ENCODE measurements at regions not wholly inside any gene's neighbourhood (a gene's known extent, or its start where the extent isn't known, plus 50 kb on each side); places are given as distances from the start of the nearest gene placed in this dataset.

DNA sequence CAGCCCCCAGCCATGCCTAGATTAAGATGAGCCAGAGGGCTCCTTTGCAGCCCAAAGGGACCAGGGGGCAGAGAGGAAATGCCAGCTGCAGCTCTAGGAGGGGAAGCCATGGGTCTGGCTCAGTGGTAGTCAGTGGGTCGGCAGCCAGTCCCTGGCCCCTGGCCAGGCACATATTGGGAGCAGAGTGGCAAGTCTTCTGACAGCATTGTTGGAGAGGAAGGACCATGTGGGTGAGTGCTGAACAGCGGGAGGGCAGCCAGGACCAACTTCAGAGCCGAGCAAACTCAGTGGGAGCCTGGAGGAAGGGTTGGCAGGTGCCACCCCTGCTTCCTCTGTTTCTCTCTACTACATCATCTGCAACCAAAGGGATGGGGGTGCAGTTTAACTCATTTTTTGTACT lies 140.5 kb upstream of the PELI1 start:
- no peak overlapping the region for H2AFZ ChIP-seq (ENCODE audit: insufficient read depth, low read depth, low read length, poor library complexity, severe bottlenecking)
- Mint-ChIP-seq H3K4me1 (peaks cover 3% of the 10 kb centered on the region), H3K4me3 (no peak overlapping the region), H3K36me3 (peaks cover 4 to 12% of the 10 kb centered on the region in 2 donors), H3K27me3 (ENCODE audit: low read depth in 3 of 3) (peaks cover 3 to 5% (median 3%) of the 10 kb centered on the region in 3 donors), H3K27ac (peak overlapping the region in 1 of 7 donors; percentile 51), H3K9me3 (peaks cover 0 to 3% (median 0%) of the 10 kb centered on the region in 7 donors)
- H3K4me3 ChIP-seq (replicated peaks in 1 of 3; ENCODE audit: low read depth in 2 of 3, low read length in 3 of 3) = no peak overlapping the region
- H3K4me2 ChIP-seq (replicated peaks; ENCODE audit: extremely low read depth, low read length, poor library complexity, severe bottlenecking) = no peak overlapping the region
- no peak for DNase-seq
- TF ChIP-seq, protein P1, sequence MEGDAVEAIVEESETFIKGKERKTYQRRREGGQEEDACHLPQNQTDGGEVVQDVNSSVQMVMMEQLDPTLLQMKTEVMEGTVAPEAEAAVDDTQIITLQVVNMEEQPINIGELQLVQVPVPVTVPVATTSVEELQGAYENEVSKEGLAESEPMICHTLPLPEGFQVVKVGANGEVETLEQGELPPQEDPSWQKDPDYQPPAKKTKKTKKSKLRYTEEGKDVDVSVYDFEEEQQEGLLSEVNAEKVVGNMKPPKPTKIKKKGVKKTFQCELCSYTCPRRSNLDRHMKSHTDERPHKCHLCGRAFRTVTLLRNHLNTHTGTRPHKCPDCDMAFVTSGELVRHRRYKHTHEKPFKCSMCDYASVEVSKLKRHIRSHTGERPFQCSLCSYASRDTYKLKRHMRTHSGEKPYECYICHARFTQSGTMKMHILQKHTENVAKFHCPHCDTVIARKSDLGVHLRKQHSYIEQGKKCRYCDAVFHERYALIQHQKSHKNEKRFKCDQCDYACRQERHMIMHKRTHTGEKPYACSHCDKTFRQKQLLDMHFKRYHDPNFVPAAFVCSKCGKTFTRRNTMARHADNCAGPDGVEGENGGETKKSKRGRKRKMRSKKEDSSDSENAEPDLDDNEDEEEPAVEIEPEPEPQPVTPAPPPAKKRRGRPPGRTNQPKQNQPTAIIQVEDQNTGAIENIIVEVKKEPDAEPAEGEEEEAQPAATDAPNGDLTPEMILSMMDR (IDR thresholded peaks at IDR 0.05) = no peak
- H4K20me1 ChIP-seq (ENCODE audit: insufficient read depth, low read length) = no peaks in the 10 kb centered on the region
- H3K79me2 ChIP-seq (ENCODE audit: insufficient read depth, low read length) = no peaks in the 10 kb centered on the region
- 80% methylated on average over 1 of the region's 3 CpGs for WGBS (ENCODE audit: insufficient coverage)
- no peaks in the 10 kb centered on the region for H3K27me3 ChIP-seq (ENCODE audit: control insufficient read depth in 2 of 2, insufficient read depth in 2 of 2, low read length in 2 of 2)
- intact Hi-C loops (cut with micrococcal nuclease) = loop anchor here in 1 of 2 donors (10.0 kb wide), 1 partner anchor 60 kb away; no protein-coding TSS in a partner anchor
- H3K4me1 ChIP-seq (ENCODE audit: control insufficient read depth in 1 of 2, insufficient read depth in 2 of 2, low read length in 2 of 2) = peaks cover 20 to 24% of the 10 kb centered on the region in 2 donors
- H3K36me3 ChIP-seq (replicated peaks in 1 of 2; ENCODE audit: control insufficient read depth in 1 of 2, insufficient read depth in 2 of 2, low read length in 2 of 2) = no peaks in the 10 kb centered on the region
- no peak overlapping the region for H3K9ac ChIP-seq (ENCODE audit: insufficient read depth, low read length, poor library complexity, severe bottlenecking)
- no peak overlapping the region for H3K27ac ChIP-seq (ENCODE audit: low read depth in 1 of 2, low read length in 2 of 2)
- no peaks in the 10 kb centered on the region for H3K9me3 ChIP-seq (replicated peaks in 1 of 2; ENCODE audit: control insufficient read depth in 1 of 2, insufficient read depth in 1 of 2, low read length in 2 of 2)

DNA sequence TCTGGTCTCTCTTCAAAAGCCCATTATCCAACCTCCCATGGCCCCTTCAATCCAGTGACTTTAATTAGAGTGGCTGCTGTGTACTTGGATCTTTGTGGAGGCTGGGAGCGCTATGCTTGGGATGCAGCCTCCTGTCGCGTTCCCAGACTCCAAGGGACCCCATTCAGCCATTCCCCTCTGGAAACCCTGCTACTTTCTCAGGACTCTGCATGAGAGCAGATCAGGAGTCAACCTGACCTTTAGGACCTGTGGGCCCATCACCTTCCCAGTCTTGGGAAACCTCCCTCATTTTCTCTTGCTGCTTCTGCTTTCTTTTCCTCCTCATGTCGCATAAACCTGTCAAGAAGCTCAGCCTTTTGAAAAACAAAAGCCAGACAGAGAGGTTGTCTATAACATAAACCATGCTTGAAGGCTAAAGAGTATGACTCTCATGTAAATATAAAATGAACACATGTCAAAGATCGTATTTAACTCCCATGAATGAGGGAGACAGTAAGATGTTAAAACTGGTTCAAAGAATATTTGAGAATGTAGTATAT lies 143.1 kb upstream of the PELI1 start:
- H3K4me1 ChIP-seq (ENCODE audit: control insufficient read depth in 1 of 2, insufficient read depth in 2 of 2, low read length in 2 of 2) = peaks cover 20 to 23% of the 10 kb centered on the region in 2 donors
- peak overlapping the region in 1 of 7 donors; percentile 39 for H3K27ac Mint-ChIP-seq
- intact Hi-C loops (cut with micrococcal nuclease) = loop anchor here in 1 of 2 donors (10.0 kb wide), 1 partner anchor 62 kb away; no protein-coding TSS in a partner anchor

More for the DNA sequence above, 143.1 kb upstream of the PELI1 start:
- Mint-ChIP-seq H3K36me3 (peaks cover 0 to 17% of the 10 kb centered on the region in 2 donors), H3K27me3 (ENCODE audit: low read depth in 3 of 3) (peaks cover 4 to 6% (median 5%) of the 10 kb centered on the region in 3 donors), H3K4me3 (no peak overlapping the region), H3K4me1 (peaks cover 2% of the 10 kb centered on the region), H3K9me3 (peaks cover 0 to 3% (median 0%) of the 10 kb centered on the region in 7 donors)
- Histone ChIP-seq H3K27ac (ENCODE audit: low read depth in 1 of 2, low read length in 2 of 2) (no peak overlapping the region), H3K4me3 (replicated peaks in 1 of 3; ENCODE audit: low read depth in 2 of 3, low read length in 3 of 3) (no peak overlapping the region), H3K27me3 (ENCODE audit: control insufficient read depth in 2 of 2, insufficient read depth in 2 of 2, low read length in 2 of 2) (no peaks in the 10 kb centered on the region), H3K4me2 (replicated peaks; ENCODE audit: extremely low read depth, low read length, poor library complexity, severe bottlenecking) (no peak overlapping the region), H3K79me2 (ENCODE audit: insufficient read depth, low read length) (no peaks in the 10 kb centered on the region), H4K20me1 (ENCODE audit: insufficient read depth, low read length) (no peaks in the 10 kb centered on the region), H3K36me3 (replicated peaks in 1 of 2; ENCODE audit: control insufficient read depth in 1 of 2, insufficient read depth in 2 of 2, low read length in 2 of 2) (no peaks in the 10 kb centered on the region), H2AFZ (ENCODE audit: insufficient read depth, low read depth, low read length, poor library complexity, severe bottlenecking) (no peak overlapping the region), H3K9me3 (replicated peaks in 1 of 2; ENCODE audit: control insufficient read depth in 1 of 2, insufficient read depth in 1 of 2, low read length in 2 of 2) (no peaks in the 10 kb centered on the region), H3K9ac (ENCODE audit: insufficient read depth, low read length, poor library complexity, severe bottlenecking) (no peak overlapping the region)
- TF ChIP-seq, protein P1 (IDR thresholded peaks at IDR 0.05) = no peak
- no peak for DNase-seq
- WGBS (ENCODE audit: insufficient coverage) = no CpG with 5 or more reads among the region's 5 CpGs
